GM06990 (cell line): ENCODE measurements at regions not wholly inside any gene's neighbourhood (a gene's known extent, or its start where the extent isn't known, plus 50 kb on each side); places are given as distances from the start of the nearest gene placed in this dataset.

Source experiments
- DNase-seq: peaks from one replicate; pipeline ENCODE4 v3.0.0-alpha.2; 2011; ENCODE audit not compliant: insufficient read length; ENCODE audit errors: extremely low read depth
- H3K27me3 ChIP-seq: replicated peaks from 2 replicates; pipeline ENCODE4 v1.6.0; 2011; ENCODE audit warnings: low read length; ENCODE audit not compliant: control insufficient read depth, insufficient read depth
- H3K36me3 ChIP-seq: 2 replicates; pipeline ENCODE4 v1.5.1; 2011; ENCODE audit warnings: low read length; ENCODE audit not compliant: control insufficient read depth, insufficient read depth
- H3K4me3 ChIP-seq: replicated peaks from 2 replicates; pipeline ENCODE4 v1.5.1; 2011; ENCODE audit warnings: low read depth, mild to moderate bottlenecking, control low read depth, low read length
- CTCF ChIP-seq: IDR thresholded peaks from 2 replicates; pipeline ENCODE4 v1.5.1; 2011; ENCODE audit warnings: low read length, control low read depth, mild to moderate bottlenecking, inconsistent platforms; ENCODE audit not compliant: insufficient read depth, poor library complexity, severe bottlenecking

GRCh38 chr15:69600556-69601085, 148.0 kb downstream of the RPLP1 start:
- H3K36me3 ChIP-seq = no peaks in the 10 kb centered on the region
- DNase-seq = no peak
- peaks cover 6% of the 10 kb centered on the region for H3K27me3 ChIP-seq
- TF ChIP-seq CTCF = no peak
- H3K4me3 ChIP-seq = no peak overlapping the region

- Histone ChIP-seq H3K4me3 (no peak overlapping the region), H3K27me3 (peaks cover 4% of the 10 kb centered on the region)
- no peak for TF ChIP-seq CTCF
Observed at GRCh38 chr15:69601711-69602504, 149.3 kb downstream of the RPLP1 start.

GRCh38 chr15:69602921-69603320, 150.3 kb downstream of the RPLP1 start:
- H3K27me3 ChIP-seq = peaks cover 4% of the 10 kb centered on the region
- no peak for TF ChIP-seq CTCF
- DNase-seq = no peak
- no peaks in the 10 kb centered on the region for H3K36me3 ChIP-seq
- H3K4me3 ChIP-seq = no peak overlapping the region

More at GRCh38 chr15:69601711-69602504, 149.3 kb downstream of the RPLP1 start:
- no peak for DNase-seq
- no peaks in the 10 kb centered on the region for H3K36me3 ChIP-seq

GRCh38 chr15:69603369-69604071, 150.9 kb downstream of the RPLP1 start:
- no peaks in the 10 kb centered on the region for H3K36me3 ChIP-seq
- H3K27me3 ChIP-seq = peaks cover 4% of the 10 kb centered on the region
- TF ChIP-seq CTCF = no peak
- no peak for DNase-seq
- no peak overlapping the region for H3K4me3 ChIP-seq

- no peak overlapping the region for H3K4me3 ChIP-seq
- DNase-seq = no peak
- H3K36me3 ChIP-seq = no peaks in the 10 kb centered on the region
- TF ChIP-seq CTCF = no peak
- H3K27me3 ChIP-seq = peaks cover 4% of the 10 kb centered on the region
Observed at GRCh38 chr15:69604072-69604411, 151.4 kb downstream of the RPLP1 start.
